Astrocyte (in vitro differentiated cells and primary cell): ENCODE measurements at regions not wholly inside any gene's neighbourhood (a gene's known extent, or its start where the extent isn't known, plus 50 kb on each side); places are given as distances from the start of the nearest gene placed in this dataset.

Experiments
- DNase-seq: peaks from one replicate; pipeline ENCODE4 v3.0.0-alpha.2; 2010; ENCODE audit warnings: low read depth
- FAIRE-seq: peaks from 2 replicates; lab custom pipeline; 2011; peaks lifted over from hg19 to GRCh38; lab: Jason Lieb, UNC
- H2AFZ ChIP-seq: 2 replicates; pipeline ENCODE4 v1.6.0; 2012; ENCODE audit warnings: low read depth, low read length, inconsistent platforms
- H3K27ac ChIP-seq: 2 replicates; pipeline ENCODE4 v1.5.1; 2011; ENCODE audit warnings: low read depth, low read length, inconsistent platforms
- H3K27me3 ChIP-seq: 2 replicates; pipeline ENCODE4 v1.6.0; 2011; ENCODE audit warnings: low read length, inconsistent platforms; ENCODE audit not compliant: insufficient read depth
- H3K36me3 ChIP-seq: 2 replicates; pipeline ENCODE4 v1.5.1; 2011; ENCODE audit warnings: low read length, inconsistent platforms; ENCODE audit not compliant: insufficient read depth
- H3K4me1 ChIP-seq: 2 replicates; pipeline ENCODE4 v1.5.1; 2011; ENCODE audit warnings: low read length, inconsistent platforms; ENCODE audit not compliant: insufficient read depth
- H3K4me2 ChIP-seq: 2 replicates; pipeline ENCODE4 v1.6.0; 2012; ENCODE audit warnings: low read length, inconsistent platforms
- H3K4me3 ChIP-seq: 2 replicates; pipeline ENCODE4 v1.5.1; 2011; ENCODE audit warnings: low read depth, mild to moderate bottlenecking, low read length, inconsistent platforms; ENCODE audit not compliant: insufficient read depth
- H3K79me2 ChIP-seq: 2 replicates; pipeline ENCODE4 v1.6.0; 2012; ENCODE audit warnings: mild to moderate bottlenecking, low read length, inconsistent platforms; ENCODE audit not compliant: insufficient read depth
- H3K9ac ChIP-seq: 2 replicates; pipeline ENCODE4 v1.6.0; 2012; ENCODE audit warnings: mild to moderate bottlenecking, low read length, inconsistent platforms
- H3K9me3 ChIP-seq: 2 replicates; pipeline ENCODE4 v1.5.1; 2012; ENCODE audit warnings: low read depth, mild to moderate bottlenecking, low read length, inconsistent platforms; ENCODE audit not compliant: insufficient read depth
- H4K20me1 ChIP-seq: 2 replicates; pipeline ENCODE4 v1.6.0; 2012; ENCODE audit warnings: low read length, inconsistent platforms; ENCODE audit not compliant: insufficient read depth
- H3K27ac Mint-ChIP-seq: one replicate; pipeline ENCODE4 v1.8.0; 2021; ENCODE audit warnings: mild to moderate bottlenecking, mixed read lengths; ENCODE audit not compliant: unreplicated experiment
- H3K27me3 Mint-ChIP-seq: one replicate; pipeline ENCODE4 v1.8.0; 2021; ENCODE audit warnings: low read depth, mixed read lengths; ENCODE audit not compliant: unreplicated experiment
- H3K36me3 Mint-ChIP-seq: one replicate; pipeline ENCODE4 v1.8.0; 2021; ENCODE audit warnings: low read depth, mixed read lengths; ENCODE audit not compliant: unreplicated experiment
- H3K4me1 Mint-ChIP-seq: one replicate; pipeline ENCODE4 v1.8.0; 2021; ENCODE audit warnings: low read depth, mixed read lengths; ENCODE audit not compliant: unreplicated experiment
- H3K4me3 Mint-ChIP-seq: one replicate; pipeline ENCODE4 v1.8.0; 2021; ENCODE audit warnings: mild to moderate bottlenecking, moderate library complexity, mixed read lengths; ENCODE audit not compliant: unreplicated experiment
- H3K9me3 Mint-ChIP-seq: one replicate; pipeline ENCODE4 v1.8.0; 2021; ENCODE audit warnings: mild to moderate bottlenecking, mixed read lengths; ENCODE audit not compliant: unreplicated experiment
- EZH2 ChIP-seq: IDR thresholded peaks from 2 replicates; pipeline ENCODE4 v1.6.1; 2012; ENCODE audit warnings: mild to moderate bottlenecking, low read length, inconsistent platforms; ENCODE audit not compliant: insufficient read depth
- TF ChIP-seq, protein P1 (sequence below): IDR thresholded peaks from 2 replicates; pipeline ENCODE4 v1.5.1; 2011; ENCODE audit warnings: low read depth, mild to moderate bottlenecking, inconsistent platforms, low read length, moderate library complexity; ENCODE audit not compliant: insufficient read depth

DNA sequence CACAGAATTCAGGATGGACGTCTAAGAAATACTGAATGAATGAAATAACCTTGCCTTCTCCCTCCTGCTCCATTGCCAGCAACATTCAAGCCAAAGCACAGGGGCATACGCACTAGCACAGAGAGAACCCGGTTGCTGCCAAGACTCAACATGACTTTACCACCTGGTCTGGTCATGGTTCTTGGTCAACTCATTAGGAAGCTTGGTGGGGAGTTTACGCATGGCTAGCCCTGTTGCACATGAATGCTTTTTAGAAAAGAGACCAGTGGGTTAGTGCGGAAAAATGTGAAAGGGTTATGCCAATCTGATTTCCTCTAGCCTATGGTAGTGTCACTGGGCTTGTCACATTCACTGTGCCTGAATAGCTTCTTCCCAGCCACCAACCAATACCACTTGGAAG lies 187.6 kb upstream of the NEBL start:
- Histone ChIP-seq H3K4me2 (no peak overlapping the region), H3K9ac (no peak overlapping the region), H3K36me3 (no peaks in the 10 kb centered on the region), H3K9me3 (no peaks in the 10 kb centered on the region), H3K4me3 (no peak overlapping the region), H3K27me3 (no peaks in the 10 kb centered on the region), H3K79me2 (no peaks in the 10 kb centered on the region), H4K20me1 (no peaks in the 10 kb centered on the region), H2AFZ (no peak overlapping the region), H3K27ac (no peak overlapping the region), H3K4me1 (no peaks in the 10 kb centered on the region)
- no peak for TF ChIP-seq EZH2
- TF ChIP-seq, protein P1, sequence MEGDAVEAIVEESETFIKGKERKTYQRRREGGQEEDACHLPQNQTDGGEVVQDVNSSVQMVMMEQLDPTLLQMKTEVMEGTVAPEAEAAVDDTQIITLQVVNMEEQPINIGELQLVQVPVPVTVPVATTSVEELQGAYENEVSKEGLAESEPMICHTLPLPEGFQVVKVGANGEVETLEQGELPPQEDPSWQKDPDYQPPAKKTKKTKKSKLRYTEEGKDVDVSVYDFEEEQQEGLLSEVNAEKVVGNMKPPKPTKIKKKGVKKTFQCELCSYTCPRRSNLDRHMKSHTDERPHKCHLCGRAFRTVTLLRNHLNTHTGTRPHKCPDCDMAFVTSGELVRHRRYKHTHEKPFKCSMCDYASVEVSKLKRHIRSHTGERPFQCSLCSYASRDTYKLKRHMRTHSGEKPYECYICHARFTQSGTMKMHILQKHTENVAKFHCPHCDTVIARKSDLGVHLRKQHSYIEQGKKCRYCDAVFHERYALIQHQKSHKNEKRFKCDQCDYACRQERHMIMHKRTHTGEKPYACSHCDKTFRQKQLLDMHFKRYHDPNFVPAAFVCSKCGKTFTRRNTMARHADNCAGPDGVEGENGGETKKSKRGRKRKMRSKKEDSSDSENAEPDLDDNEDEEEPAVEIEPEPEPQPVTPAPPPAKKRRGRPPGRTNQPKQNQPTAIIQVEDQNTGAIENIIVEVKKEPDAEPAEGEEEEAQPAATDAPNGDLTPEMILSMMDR = no peak
- no peak overlapping the region for H3K27ac Mint-ChIP-seq
- peaks cover 2% of the 10 kb centered on the region for H3K36me3 Mint-ChIP-seq
- FAIRE-seq = no peak
- H3K4me3 Mint-ChIP-seq = no peak overlapping the region
- peaks cover 3% of the 10 kb centered on the region for H3K9me3 Mint-ChIP-seq
- H3K4me1 Mint-ChIP-seq = peaks cover 5% of the 10 kb centered on the region
- peaks cover 5% of the 10 kb centered on the region for H3K27me3 Mint-ChIP-seq
- DNase-seq = no peak

DNA sequence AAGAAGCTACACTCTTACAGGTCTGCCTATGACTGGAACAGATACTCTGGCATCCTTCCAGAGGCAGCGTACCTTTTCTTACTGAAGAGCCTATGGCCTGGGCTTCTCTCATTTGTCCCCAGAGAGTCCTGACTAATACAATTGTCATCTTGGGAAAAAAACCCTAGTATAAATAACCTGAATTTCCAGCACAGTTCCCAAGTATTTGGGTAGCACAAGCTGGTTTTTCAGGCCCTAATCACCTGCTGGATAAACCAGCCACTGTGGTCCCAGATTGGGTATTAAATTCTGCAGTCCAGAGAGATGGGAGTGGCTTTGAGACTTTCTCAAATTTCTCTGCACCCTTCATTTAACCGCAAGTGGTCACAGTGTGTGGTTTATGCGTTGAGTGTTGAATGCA lies 186.8 kb upstream of the NEBL start:
- H3K27me3 ChIP-seq = peaks cover 7% of the 10 kb centered on the region
- H3K79me2 ChIP-seq = no peaks in the 10 kb centered on the region
- no peak overlapping the region for H3K4me3 Mint-ChIP-seq
- H3K9ac ChIP-seq = no peak overlapping the region
- H3K4me1 ChIP-seq = no peaks in the 10 kb centered on the region
- no peak overlapping the region for H3K27ac ChIP-seq
- H3K27me3 Mint-ChIP-seq = peaks cover 1% of the 10 kb centered on the region
- DNase-seq (no peak), FAIRE-seq (no peak)
- peaks cover 1% of the 10 kb centered on the region for H3K36me3 Mint-ChIP-seq
- no peak overlapping the region for H3K27ac Mint-ChIP-seq
- peaks cover 2% of the 10 kb centered on the region for H3K9me3 Mint-ChIP-seq
- no peaks in the 10 kb centered on the region for H3K9me3 ChIP-seq
- H2AFZ ChIP-seq = no peak overlapping the region
- TF ChIP-seq, protein P1 = no peak
- no peak for TF ChIP-seq EZH2
- peaks cover 5% of the 10 kb centered on the region for H3K4me1 Mint-ChIP-seq
- H3K4me3 ChIP-seq = no peak overlapping the region
- no peaks in the 10 kb centered on the region for H4K20me1 ChIP-seq
- no peaks in the 10 kb centered on the region for H3K36me3 ChIP-seq
- H3K4me2 ChIP-seq = no peak overlapping the region

DNA sequence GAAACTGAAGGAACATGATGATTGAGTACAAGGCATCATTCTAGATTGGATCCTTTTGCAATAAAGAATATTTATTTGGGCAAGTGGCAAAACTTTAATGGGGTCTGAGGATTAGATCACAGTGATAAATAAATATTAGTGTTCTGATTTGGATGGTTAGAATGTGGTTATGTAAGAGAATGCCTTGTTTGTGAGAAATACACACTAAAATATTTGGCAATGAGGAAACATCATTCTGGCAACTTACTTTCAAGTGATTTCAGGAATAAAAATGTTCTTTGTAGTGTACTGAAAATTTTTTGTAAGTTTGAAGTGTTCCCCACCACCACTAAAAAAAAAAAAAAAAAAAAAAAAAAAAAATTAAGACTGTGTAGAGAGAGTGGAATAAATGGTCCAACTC lies 185.1 kb upstream of the NEBL start:
- H3K79me2 ChIP-seq = no peaks in the 10 kb centered on the region
- Mint-ChIP-seq H3K9me3 (no peaks in the 10 kb centered on the region), H3K27me3 (no peaks in the 10 kb centered on the region), H3K4me3 (no peak overlapping the region), H3K4me1 (peaks cover 5% of the 10 kb centered on the region), H3K36me3 (no peaks in the 10 kb centered on the region), H3K27ac (no peak overlapping the region)
- no peaks in the 10 kb centered on the region for H3K36me3 ChIP-seq
- H3K27me3 ChIP-seq = peaks cover 7% of the 10 kb centered on the region
- H2AFZ ChIP-seq = no peak overlapping the region
- DNase-seq (no peak), FAIRE-seq (no peak)
- no peaks in the 10 kb centered on the region for H3K4me1 ChIP-seq
- H4K20me1 ChIP-seq = no peaks in the 10 kb centered on the region
- TF ChIP-seq, protein P1 = no peak
- TF ChIP-seq EZH2 = no peak
- no peaks in the 10 kb centered on the region for H3K9me3 ChIP-seq
- no peak overlapping the region for H3K9ac ChIP-seq
- no peak overlapping the region for H3K27ac ChIP-seq
- no peak overlapping the region for H3K4me3 ChIP-seq
- H3K4me2 ChIP-seq = no peak overlapping the region
